ENCODE measurements at regions not wholly inside any gene's neighbourhood (a gene's known extent, or its start where the extent isn't known, plus 50 kb on each side); places are given as distances from the start of the nearest gene placed in this dataset.

GRCh38 chr1:209010475-209011230 is 572.9 kb upstream of the CAMK1G start:
- no peak overlapping the region for H2AFZ ChIP-seq (ENCODE audit: low read depth, low read length)
- H3K79me2 ChIP-seq (ENCODE audit: insufficient read depth, low read length) = no peaks in the 10 kb centered on the region
- no peaks in the 10 kb centered on the region for H3K27me3 ChIP-seq (ENCODE audit: insufficient read depth, low read length, poor library complexity)
- no peaks in the 10 kb centered on the region for H3K9me3 ChIP-seq (ENCODE audit: insufficient read depth, low read length, severe bottlenecking)
- no peak overlapping the region for H3K27ac ChIP-seq (ENCODE audit: low read length)
- no peak for TF ChIP-seq CTCF (IDR thresholded peaks at IDR 0.05; ENCODE audit: borderline replicate concordance, extremely low read depth, low read length, poor library complexity, severe bottlenecking)
- TF ChIP-seq EZH2 (IDR thresholded peaks at IDR 0.05; ENCODE audit: borderline replicate concordance, low read depth, low read length, severe bottlenecking) = no peak
- DNase-seq (no peak), ATAC-seq (ENCODE audit: insufficient read depth, low read depth) (no peak)
- no peak overlapping the region for H3K4me2 ChIP-seq (ENCODE audit: insufficient read depth, low read length)
- H3K4me1 ChIP-seq (ENCODE audit: insufficient read depth, low read length) = no peaks in the 10 kb centered on the region
- no peaks in the 10 kb centered on the region for H4K20me1 ChIP-seq (ENCODE audit: insufficient read depth, low read length)
- no peaks in the 10 kb centered on the region for H3K36me3 ChIP-seq (ENCODE audit: insufficient read depth, low read length)
- no peak overlapping the region for H3K4me3 ChIP-seq (ENCODE audit: low read depth in 1 of 2, low read length in 2 of 2)
- H3K9ac ChIP-seq (ENCODE audit: low read depth, low read length) = no peak overlapping the region

- H3K9ac ChIP-seq (ENCODE audit: low read depth, low read length) = no peak overlapping the region
- H3K36me3 ChIP-seq (ENCODE audit: insufficient read depth, low read length) = no peaks in the 10 kb centered on the region
- H3K4me2 ChIP-seq (ENCODE audit: insufficient read depth, low read length) = no peak overlapping the region
- H3K9me3 ChIP-seq (ENCODE audit: insufficient read depth, low read length, severe bottlenecking) = no peaks in the 10 kb centered on the region
- H3K4me1 ChIP-seq (ENCODE audit: insufficient read depth, low read length) = no peaks in the 10 kb centered on the region
- H3K4me3 ChIP-seq (ENCODE audit: low read depth in 1 of 2, low read length in 2 of 2) = no peak overlapping the region
- DNase-seq (no peak), ATAC-seq (ENCODE audit: insufficient read depth, low read depth) (no peak)
- TF ChIP-seq EZH2 (IDR thresholded peaks at IDR 0.05; ENCODE audit: borderline replicate concordance, low read depth, low read length, severe bottlenecking) = no peak
- no peak for TF ChIP-seq CTCF (IDR thresholded peaks at IDR 0.05; ENCODE audit: borderline replicate concordance, extremely low read depth, low read length, poor library complexity, severe bottlenecking)
- no peak overlapping the region for H3K27ac ChIP-seq (ENCODE audit: low read length)
- H2AFZ ChIP-seq (ENCODE audit: low read depth, low read length) = no peak overlapping the region
- no peaks in the 10 kb centered on the region for H3K79me2 ChIP-seq (ENCODE audit: insufficient read depth, low read length)
- H4K20me1 ChIP-seq (ENCODE audit: insufficient read depth, low read length) = no peaks in the 10 kb centered on the region
- no peaks in the 10 kb centered on the region for H3K27me3 ChIP-seq (ENCODE audit: insufficient read depth, low read length, poor library complexity)
Observed at GRCh38 chr1:209012443-209013196, 570.9 kb upstream of the CAMK1G start.

GRCh38 chr1:209015092-209015491 is 568.4 kb upstream of the CAMK1G start:
- Histone ChIP-seq H3K4me2 (ENCODE audit: insufficient read depth, low read length) (no peak overlapping the region), H3K36me3 (ENCODE audit: insufficient read depth, low read length) (no peaks in the 10 kb centered on the region), H4K20me1 (ENCODE audit: insufficient read depth, low read length) (no peaks in the 10 kb centered on the region), H3K27ac (ENCODE audit: low read length) (no peak overlapping the region), H2AFZ (ENCODE audit: low read depth, low read length) (no peak overlapping the region), H3K27me3 (ENCODE audit: insufficient read depth, low read length, poor library complexity) (no peaks in the 10 kb centered on the region), H3K4me1 (ENCODE audit: insufficient read depth, low read length) (no peaks in the 10 kb centered on the region), H3K9ac (ENCODE audit: low read depth, low read length) (no peak overlapping the region), H3K79me2 (ENCODE audit: insufficient read depth, low read length) (no peaks in the 10 kb centered on the region), H3K9me3 (ENCODE audit: insufficient read depth, low read length, severe bottlenecking) (peaks cover 1% of the 10 kb centered on the region), H3K4me3 (ENCODE audit: low read depth in 1 of 2, low read length in 2 of 2) (no peak overlapping the region)
- no peak for DNase-seq
- ATAC-seq (ENCODE audit: insufficient read depth, low read depth) = no peak
- TF ChIP-seq EZH2 (IDR thresholded peaks at IDR 0.05; ENCODE audit: borderline replicate concordance, low read depth, low read length, severe bottlenecking) (no peak), CTCF (IDR thresholded peaks at IDR 0.05; ENCODE audit: borderline replicate concordance, extremely low read depth, low read length, poor library complexity, severe bottlenecking) (no peak)

Data from DND-41 (cell line).